ENCODE measurements at regions not wholly inside any gene's neighbourhood (a gene's known extent, or its start where the extent isn't known, plus 50 kb on each side); places are given as distances from the start of the nearest gene placed in this dataset.
A peak's percentile ranks its signal among the peaks of the same experiment; 100 is the strongest.

- intact Hi-C loops (cut with DNase I) = no loop called here
- Histone ChIP-seq H3K4me3 (no peak overlapping the region), H3K27me3 (no peaks in the 10 kb centered on the region), H3K4me1 (peaks cover 0 to 14% of the 10 kb centered on the region in 2 donors), H3K36me3 (no peaks in the 10 kb centered on the region), H3K9me3 (no peaks in the 10 kb centered on the region), H3K27ac (no peak overlapping the region)
- ATAC-seq = no peak
- no peak for DNase-seq
- no peak for TF ChIP-seq CTCF (IDR thresholded peaks at IDR 0.05)
Measured at GRCh38 chr9:89725271-89725670, 120.5 kb downstream of the GADD45G start.

- intact Hi-C loops (cut with DNase I) = no loop called here
- H3K4me1 ChIP-seq = peaks cover 9 to 21% of the 10 kb centered on the region in 2 donors
- no peak for TF ChIP-seq CTCF (IDR thresholded peaks at IDR 0.05)
- ATAC-seq = no peak
- H3K27ac ChIP-seq = no peak overlapping the region
- H3K9me3 ChIP-seq = no peaks in the 10 kb centered on the region
- H3K4me3 ChIP-seq = no peak overlapping the region
- no peak for DNase-seq
- H3K36me3 ChIP-seq = no peaks in the 10 kb centered on the region
- H3K27me3 ChIP-seq = no peaks in the 10 kb centered on the region
Measured at GRCh38 chr9:89729954-89730530, 125.2 kb downstream of the GADD45G start.

DNA sequence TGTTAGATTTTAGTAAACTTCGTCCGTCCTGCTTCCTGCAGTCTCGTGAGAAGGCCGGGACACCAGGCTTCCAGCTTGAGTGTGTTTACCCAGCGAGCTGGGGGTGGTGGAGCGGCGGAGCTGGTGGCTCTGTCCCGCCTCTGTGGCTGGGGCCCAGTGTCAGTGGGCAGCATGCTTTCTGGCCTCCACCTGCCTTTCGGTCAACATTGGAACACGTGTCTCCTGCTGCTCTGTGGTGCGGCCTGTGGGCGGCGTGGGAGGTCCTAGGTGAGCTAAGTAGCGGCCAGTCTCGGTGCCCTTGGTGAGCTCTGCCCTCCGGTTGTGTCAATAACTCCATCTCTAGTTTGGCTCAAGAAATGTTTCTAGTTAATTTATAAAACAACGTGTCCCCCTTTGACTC is 125.9 kb downstream of the GADD45G start:
- H3K27ac ChIP-seq = peak overlapping the region in 1 of 2 donors; percentile 7
- H3K9me3 ChIP-seq = no peaks in the 10 kb centered on the region
- no peak overlapping the region for H3K4me3 ChIP-seq
- intact Hi-C loops (cut with DNase I) = no loop called here
- no peak for TF ChIP-seq CTCF (IDR thresholded peaks at IDR 0.05)
- DNase-seq = peak in 2 of 4 donors; percentile 80 to 82
- no peaks in the 10 kb centered on the region for H3K27me3 ChIP-seq
- peak; percentile 96 for ATAC-seq
- H3K36me3 ChIP-seq = no peaks in the 10 kb centered on the region
- H3K4me1 ChIP-seq = peaks cover 9 to 21% of the 10 kb centered on the region in 2 donors

DNA sequence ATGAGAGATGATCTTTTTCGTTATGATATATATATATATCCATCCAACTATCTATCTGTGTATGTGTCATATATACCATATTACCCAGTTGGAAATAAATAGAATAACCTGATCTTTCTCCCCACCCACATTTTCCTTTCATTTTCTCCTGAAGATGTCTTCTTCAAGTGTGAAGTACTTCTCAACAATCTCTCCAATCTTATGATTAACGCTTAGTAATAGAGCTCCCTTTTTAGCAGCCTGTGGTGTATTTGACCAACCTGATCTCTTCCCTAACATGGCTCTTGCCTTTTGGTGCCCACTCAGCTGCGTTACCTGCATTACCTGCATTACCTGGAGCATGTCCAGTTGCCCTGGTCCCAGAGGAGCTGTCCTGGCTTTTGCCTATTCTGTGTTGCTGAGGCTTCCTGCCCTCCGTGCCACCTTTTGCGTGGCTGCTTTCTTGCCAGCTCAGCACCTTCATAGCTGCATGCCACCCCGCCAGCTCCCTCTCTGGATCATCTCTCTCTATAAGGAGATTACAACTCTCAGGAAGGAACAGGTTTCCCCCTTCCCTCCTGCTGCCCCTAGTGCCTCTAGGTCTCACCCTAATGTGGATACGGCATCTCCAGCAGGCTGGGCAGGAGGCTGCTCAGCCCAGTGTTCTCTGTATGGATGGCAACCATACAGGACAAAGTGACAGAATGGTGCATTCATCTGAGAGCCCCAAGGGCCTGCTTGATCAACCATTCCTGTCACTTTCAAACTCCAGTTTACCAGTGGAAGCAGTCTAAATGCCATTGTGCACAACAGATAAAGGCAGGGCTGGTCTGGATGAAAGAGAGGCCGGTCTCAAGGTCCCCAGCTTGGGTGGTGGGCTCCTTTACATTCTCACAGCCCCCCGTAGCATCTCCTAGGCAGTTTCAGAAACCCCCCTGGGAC is 126.7 kb downstream of the GADD45G start:
- intact Hi-C loops (cut with DNase I) = no loop called here
- ATAC-seq (peak; percentile 69), DNase-seq (no peak)
- TF ChIP-seq CTCF (IDR thresholded peaks at IDR 0.05) = no peak
- Histone ChIP-seq H3K9me3 (no peaks in the 10 kb centered on the region), H3K27me3 (no peaks in the 10 kb centered on the region), H3K27ac (peak overlapping the region in 1 of 2 donors; percentile 18), H3K4me1 (peaks cover 9 to 21% of the 10 kb centered on the region in 2 donors), H3K36me3 (no peaks in the 10 kb centered on the region), H3K4me3 (no peak overlapping the region)

DNA sequence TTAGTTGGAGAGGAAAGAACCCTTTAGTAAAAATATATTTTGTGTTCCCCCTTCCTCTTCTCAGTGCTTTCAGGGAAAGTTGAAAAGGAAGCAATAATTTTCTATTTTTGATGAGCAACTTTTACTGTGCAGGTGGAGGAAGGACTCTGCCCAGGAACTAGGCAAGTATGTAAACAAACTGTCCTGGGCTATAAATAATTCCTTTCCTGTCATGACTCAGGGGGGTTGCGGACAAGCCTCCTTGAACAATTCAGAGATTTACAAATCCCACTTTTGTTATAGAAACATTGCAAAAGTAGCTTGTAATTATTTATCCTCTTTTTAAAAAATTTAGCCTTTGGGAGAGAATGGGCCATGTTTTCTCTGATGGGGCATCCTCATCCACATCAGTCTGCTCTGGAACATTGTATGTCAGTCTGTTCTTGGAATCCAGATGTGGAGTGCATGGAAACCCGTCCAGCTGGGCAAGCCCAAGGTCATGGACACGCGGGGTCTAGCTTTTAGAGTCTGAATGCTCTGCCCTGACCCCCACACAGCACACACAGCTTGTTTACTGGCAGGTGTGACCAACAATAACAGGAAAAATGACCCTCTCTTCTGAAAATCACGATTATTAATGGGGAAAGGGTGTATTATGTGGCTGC is 127.6 kb downstream of the GADD45G start:
- no peaks in the 10 kb centered on the region for H3K9me3 ChIP-seq
- TF ChIP-seq CTCF (IDR thresholded peaks at IDR 0.05) = no peak
- DNase-seq = no peak
- H3K27ac ChIP-seq = peak overlapping the region in 1 of 2 donors; percentile 18
- no peaks in the 10 kb centered on the region for H3K36me3 ChIP-seq
- H3K4me1 ChIP-seq = peaks cover 9 to 21% of the 10 kb centered on the region in 2 donors
- peak; percentile 34 for ATAC-seq
- H3K27me3 ChIP-seq = no peaks in the 10 kb centered on the region
- intact Hi-C loops (cut with DNase I) = no loop called here
- no peak overlapping the region for H3K4me3 ChIP-seq
